ENCODE measurements at regions not wholly inside any gene's neighbourhood (a gene's known extent, or its start where the extent isn't known, plus 50 kb on each side); places are given as distances from the start of the nearest gene placed in this dataset.

GRCh38 chr9:115169003-115169402 is 51.0 kb upstream of the TNC start:
- DNase-seq = no peak

- DNase-seq = no peak
These were observed 52.6 kb upstream of the TNC start for GRCh38 chr9:115170358-115171073.

GRCh38 chr9:115171921-115172388 is 54.0 kb upstream of the TNC start:
- no peak for DNase-seq

GRCh38 chr9:115182264-115182663 is 64.3 kb upstream of the TNC start:
- DNase-seq = no peak

GRCh38 chr9:115183436-115183835 is 65.5 kb upstream of the TNC start:
- no peak for DNase-seq

- no peak for DNase-seq
These were observed 71.7 kb upstream of the TNC start for GRCh38 chr9:115189686-115190085.

GRCh38 chr9:115191667-115192066 is 73.7 kb upstream of the TNC start:
- no peak for DNase-seq

GRCh38 chr9:115192280-115192679 is 74.3 kb upstream of the TNC start:
- DNase-seq = no peak

- no peak for DNase-seq
These were observed 75.0 kb upstream of the TNC start for GRCh38 chr9:115192835-115193525.

GRCh38 chr9:115193777-115194176 is 75.8 kb upstream of the TNC start:
- no peak for DNase-seq

- no peak for DNase-seq
These were observed 76.3 kb upstream of the TNC start for GRCh38 chr9:115194216-115194615.

- no peak for DNase-seq
These were observed 78.0 kb upstream of the TNC start for GRCh38 chr9:115195912-115196311.

- no peak for DNase-seq
These were observed 79.0 kb upstream of the TNC start for GRCh38 chr9:115196919-115197318.

- DNase-seq = no peak
These were observed 80.0 kb upstream of the TNC start for GRCh38 chr9:115198001-115198400.

- no peak for DNase-seq
These were observed 83.0 kb upstream of the TNC start for GRCh38 chr9:115200711-115201505.

- DNase-seq = no peak
These were observed 84.2 kb upstream of the TNC start for GRCh38 chr9:115202181-115202580.

- no peak for DNase-seq
These were observed 85.2 kb upstream of the TNC start for GRCh38 chr9:115202960-115203751.

- no peak for DNase-seq
These were observed 87.0 kb upstream of the TNC start for GRCh38 chr9:115204904-115205453.

- no peak for DNase-seq
These were observed 89.3 kb upstream of the TNC start for GRCh38 chr9:115207003-115207836.

- DNase-seq = no peak
These were observed 90.5 kb upstream of the TNC start for GRCh38 chr9:115208501-115208900.

- no peak for DNase-seq
These were observed 91.8 kb upstream of the TNC start for GRCh38 chr9:115209601-115210306.

Measured in activated naive CD4-positive, alpha-beta T cell treated with anti-CD3 and anti-CD28 coated beads, Interleukin-2, amount 50 U/mL, for 16 hours (primary cell).